GM19372 (cell line): ENCODE measurements at regions not wholly inside any gene's neighbourhood (a gene's known extent, or its start where the extent isn't known, plus 50 kb on each side); places are given as distances from the start of the nearest gene placed in this dataset.
"Not testable (repeated sequence)": the region's sequence is repeated elsewhere in the genome, so short reads cannot be mapped to it uniquely, and the experiment has no call there.

Experiments
- ATAC-seq: cut with Tn5 transposase; IDR thresholded peaks from one replicate; pipeline ENCODE4 v1.9.1; 2021; ENCODE audit warnings: mild to moderate bottlenecking, low read depth, moderate library complexity; ENCODE audit not compliant: unreplicated experiment

- no peak for ATAC-seq
These were observed 97.6 kb upstream of the MAGI3 start for GRCh38 chr1:113292603-113293255.

DNA sequence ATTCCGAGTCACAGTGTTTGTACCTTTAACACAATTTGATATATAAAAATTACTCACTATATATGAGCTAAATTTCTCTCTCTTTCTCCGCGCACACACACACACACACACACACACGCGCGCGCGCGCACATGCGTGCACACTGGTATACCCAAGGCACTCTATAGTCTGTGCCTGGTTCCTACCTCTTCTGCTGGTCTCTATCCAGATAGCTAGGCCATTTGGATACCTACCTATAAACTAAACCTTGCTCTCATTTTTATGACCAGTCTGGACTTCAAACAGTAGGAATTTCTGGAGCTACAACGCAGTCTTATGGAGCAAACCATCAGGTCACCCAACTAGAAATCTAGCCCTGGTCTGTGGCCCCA lies 97.1 kb upstream of the MAGI3 start:
- no peak for ATAC-seq

DNA sequence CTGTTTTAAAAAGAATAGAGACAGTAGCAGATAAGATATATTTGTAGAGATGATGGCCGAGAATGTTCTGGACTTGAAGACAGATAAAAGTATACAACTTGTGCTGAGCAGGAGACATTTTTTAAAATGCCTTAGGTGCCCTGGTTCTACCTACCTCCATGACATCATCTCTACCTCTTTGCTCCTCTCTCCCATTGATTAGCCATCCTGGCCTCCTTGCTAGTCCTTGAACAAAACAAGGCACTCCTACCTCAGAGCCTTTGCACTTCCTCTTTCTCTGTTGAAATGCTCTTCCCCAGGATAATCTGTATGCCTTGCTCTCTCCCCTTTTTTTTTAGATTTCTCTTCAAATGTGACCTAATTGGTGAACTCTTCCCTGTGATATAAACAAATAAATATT lies 92.6 kb upstream of the MAGI3 start:
- no peak for ATAC-seq

- no peak for ATAC-seq
These were observed 91.4 kb upstream of the MAGI3 start for GRCh38 chr1:113298941-113299340.

DNA sequence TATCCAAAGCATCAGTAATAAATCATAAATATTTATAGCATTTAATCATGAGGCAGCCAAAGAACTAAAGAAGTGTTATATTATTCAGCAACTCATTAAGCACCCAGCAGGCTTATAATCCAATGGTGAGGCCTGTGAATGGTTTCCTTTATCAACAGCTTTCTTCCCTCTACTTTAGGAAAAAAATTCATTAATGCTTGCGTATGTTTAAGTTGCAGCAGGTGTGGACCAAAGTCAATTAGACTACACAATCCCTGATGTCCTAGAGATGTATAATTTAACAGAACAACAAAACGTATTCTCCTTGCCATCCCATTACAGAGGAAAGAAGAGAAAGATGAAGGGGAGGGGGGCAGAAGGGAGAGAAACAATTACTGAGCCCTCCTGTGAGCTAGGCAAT lies 87.7 kb upstream of the MAGI3 start:
- no peak for ATAC-seq

DNA sequence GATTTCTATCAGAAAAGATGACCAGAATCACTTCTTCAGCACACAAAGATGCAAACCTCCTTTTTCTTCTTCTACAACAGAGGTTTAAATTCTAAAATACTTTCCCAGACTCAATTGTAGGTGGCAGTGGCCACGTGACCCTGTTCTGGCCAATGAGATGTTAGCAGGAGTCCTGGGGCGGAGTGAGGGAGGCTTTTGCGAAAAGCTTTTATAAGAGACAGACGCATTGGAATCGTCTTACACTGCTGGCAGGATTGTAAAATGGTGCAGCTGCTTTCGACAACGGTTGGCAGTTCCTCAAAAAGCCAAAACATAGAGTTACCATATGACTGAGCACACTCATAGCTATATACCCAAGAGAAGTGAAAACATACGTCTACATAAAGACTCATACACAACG lies 87.0 kb upstream of the MAGI3 start:
- no peak for ATAC-seq

GRCh38 chr1:113305029-113305428 lies 85.3 kb upstream of the MAGI3 start:
- ATAC-seq, result not testable (repeated sequence)

DNA sequence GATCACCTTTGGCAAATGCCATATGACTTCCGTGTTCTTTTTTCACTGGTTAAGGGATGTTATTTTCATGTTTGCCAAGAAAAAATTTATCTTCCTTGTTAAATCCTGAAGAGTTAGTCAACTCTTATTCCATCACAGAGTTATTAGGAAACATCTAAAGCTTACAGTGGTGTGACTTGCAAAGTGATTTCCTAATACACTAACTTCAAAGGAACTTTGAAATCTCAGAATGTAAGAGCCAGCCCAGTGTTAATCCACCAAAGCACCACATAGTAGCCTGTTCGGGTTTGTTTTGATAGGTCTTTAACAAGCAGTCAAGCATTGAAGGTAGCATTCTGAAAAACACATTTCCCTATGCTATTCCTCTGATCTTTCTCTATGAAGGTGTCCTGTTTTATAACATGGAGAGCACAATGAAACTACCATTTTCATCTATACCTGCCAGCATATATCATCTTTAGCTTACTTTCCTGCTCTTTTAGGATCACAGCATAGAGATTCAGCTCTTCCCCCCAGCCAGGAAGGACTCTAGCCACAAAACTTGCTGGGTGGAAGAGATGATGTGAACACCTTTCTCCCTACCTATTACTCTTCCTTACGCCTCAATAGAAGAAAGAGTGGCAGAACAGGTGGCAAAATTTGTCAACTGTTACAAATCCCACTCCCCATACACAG lies 82.4 kb upstream of the MAGI3 start:
- no peak for ATAC-seq

DNA sequence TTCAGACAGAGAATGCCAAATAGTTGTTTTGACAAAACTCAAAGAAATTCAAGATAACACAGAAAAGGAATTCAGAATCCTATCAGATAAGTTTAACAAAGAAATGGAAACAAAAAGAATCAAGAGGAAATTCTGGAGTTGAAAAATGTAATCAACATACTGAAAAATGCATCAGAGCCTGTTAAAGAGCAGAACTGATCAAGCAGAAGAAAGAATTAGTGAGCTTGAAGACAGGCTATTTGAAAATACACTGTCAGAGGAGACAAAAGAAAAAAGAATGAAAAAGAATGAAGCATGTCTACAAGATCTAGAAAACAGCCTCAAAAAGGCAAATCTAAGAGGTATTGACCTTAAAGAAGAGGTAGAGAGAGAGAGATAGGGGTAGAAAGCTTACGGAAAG lies 77.7 kb upstream of the MAGI3 start:
- ATAC-seq, result not testable (repeated sequence)

GRCh38 chr1:113314600-113314999 lies 75.7 kb upstream of the MAGI3 start:
- no peak for ATAC-seq

GRCh38 chr1:113320272-113320671 lies 70.0 kb upstream of the MAGI3 start:
- ATAC-seq, result no peak

DNA sequence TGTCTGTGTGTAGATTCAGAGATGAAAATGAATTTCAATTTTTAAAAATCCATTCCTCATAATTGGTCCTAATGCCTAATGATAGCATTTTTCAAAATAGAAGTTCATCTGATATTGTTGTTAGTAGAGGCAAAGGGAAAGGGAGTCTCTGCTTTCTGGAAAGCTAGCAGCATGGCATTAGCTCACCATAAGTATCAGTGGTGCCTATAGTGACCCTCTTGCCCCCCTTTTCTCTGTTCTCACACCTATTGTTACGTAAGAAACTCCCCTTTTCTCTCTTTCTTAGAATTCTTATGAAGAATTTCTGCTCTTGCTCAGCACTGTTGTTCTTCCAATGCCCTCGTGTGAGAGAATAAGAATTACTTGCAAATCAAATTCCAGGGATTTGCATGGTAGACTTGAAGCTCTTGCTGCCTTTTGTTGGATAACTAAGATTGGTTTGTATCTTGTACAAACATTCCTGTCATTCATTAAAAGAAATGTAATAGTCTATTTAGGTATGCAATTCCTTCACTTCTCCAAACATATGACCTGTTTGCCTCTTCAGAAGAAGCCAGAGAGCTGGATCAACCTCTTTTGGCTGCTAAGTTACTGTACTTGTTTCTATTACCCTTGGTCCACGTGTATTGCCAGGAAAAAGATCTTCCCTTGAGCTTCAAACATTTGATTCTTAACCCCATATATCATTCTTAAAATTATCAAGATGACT lies 69.2 kb upstream of the MAGI3 start:
- ATAC-seq, result no peak

GRCh38 chr1:113321771-113322387 lies 68.4 kb upstream of the MAGI3 start:
- ATAC-seq, result no peak

GRCh38 chr1:113322439-113322838 lies 67.9 kb upstream of the MAGI3 start:
- no peak for ATAC-seq

- ATAC-seq, result no peak
These were observed 65.3 kb upstream of the MAGI3 start for GRCh38 chr1:113325022-113325421.

DNA sequence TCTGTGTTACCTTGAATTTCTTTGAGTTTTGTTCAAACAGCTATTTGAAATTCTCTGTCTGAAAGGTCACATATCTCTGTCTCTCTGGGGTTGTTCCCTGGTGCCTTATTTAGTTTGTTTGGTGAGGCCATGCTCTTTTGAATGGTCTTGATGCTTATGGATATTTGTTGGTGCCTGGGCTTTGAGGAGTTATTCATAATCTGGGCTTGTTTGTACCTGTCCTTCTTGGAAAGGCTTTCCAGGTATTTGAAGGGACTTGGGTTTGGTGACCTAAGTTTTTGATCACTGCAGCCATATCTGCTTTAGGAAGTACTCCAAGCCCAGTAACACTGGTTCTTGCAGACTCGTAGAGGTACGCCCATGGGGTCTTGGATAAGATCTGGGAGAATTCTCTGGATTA lies 63.3 kb upstream of the MAGI3 start:
- no peak for ATAC-seq

DNA sequence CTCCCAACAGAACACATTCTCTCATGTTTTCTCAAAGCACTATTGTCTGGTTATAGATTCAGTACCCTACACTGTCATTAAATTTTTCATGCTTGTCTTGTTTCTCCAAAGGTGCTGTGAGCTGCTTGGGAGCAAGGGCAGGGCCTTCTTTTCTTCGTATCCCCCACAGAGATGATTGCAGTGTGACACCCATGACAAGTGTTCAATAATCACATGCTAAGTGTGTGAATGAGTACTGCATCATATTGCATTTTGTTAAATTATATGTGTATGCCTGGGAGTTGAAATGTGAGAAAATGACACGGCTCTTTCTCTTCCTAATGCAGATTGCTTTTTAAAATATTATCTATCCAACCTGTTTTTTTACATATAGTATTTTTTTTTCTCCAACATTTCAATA lies 57.3 kb upstream of the MAGI3 start:
- ATAC-seq, result no peak

DNA sequence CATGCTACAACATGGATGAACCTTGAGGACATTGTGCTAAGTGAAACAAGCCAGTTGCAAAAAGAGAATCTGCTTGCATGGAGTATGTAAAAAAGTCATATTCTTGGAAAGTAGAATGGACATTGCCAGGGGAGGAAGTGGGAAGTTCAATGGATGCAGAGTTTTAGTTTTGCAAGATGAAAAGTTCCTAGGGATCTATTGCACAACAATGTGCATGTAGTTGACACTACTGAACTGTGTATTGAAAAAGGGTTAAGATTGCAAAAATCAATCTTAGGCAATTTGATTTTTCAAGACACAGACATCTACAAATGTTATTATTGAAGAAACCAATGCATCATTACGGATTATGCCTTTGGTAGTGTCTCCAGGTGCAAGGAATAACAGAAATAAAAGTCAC lies 50.3 kb upstream of the MAGI3 start:
- ATAC-seq, result no peak
